Activated T-cell treated with anti-CD3 and anti-CD28 coated beads, Interleukin-2, amount 50 U/mL, for 1 hour (primary cell): ENCODE measurements at regions not wholly inside any gene's neighbourhood (a gene's known extent, or its start where the extent isn't known, plus 50 kb on each side); places are given as distances from the start of the nearest gene placed in this dataset.

Source experiments
- DNase-seq: peaks from one replicate; pipeline ENCODE4 v3.0.0-alpha.2; 2020

DNA sequence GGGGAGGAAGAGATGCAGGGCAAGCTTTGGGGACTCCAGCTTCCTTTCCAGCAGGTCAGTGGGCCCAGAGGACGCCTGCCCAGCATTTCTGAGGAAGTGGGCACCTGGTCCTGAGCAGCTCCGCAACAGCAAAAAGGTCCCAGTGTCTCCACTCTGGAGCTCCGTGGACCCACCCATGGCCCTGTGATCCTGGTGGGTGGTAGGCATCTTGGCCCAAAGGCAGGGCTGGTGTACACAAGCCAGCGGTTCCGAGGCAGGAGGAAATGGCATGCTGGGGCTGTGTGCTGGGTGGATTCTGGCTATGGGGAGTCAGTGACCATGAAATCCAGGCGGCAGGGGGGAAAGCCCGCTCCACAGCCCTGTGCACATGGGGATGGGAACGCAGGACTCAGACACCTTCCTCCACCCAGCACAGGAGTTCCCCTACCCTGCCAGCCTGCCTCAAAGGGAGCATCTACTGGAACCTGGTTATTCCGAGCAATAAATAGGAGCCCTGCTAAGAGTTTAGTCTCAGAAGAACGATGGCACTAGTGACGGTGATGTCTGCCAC lies 206.0 kb downstream of the GLI2 start:
- DNase-seq, result no peak

- no peak for DNase-seq
Measured at GRCh38 chr2:120942658-120943057, 207.0 kb downstream of the GLI2 start.

DNA sequence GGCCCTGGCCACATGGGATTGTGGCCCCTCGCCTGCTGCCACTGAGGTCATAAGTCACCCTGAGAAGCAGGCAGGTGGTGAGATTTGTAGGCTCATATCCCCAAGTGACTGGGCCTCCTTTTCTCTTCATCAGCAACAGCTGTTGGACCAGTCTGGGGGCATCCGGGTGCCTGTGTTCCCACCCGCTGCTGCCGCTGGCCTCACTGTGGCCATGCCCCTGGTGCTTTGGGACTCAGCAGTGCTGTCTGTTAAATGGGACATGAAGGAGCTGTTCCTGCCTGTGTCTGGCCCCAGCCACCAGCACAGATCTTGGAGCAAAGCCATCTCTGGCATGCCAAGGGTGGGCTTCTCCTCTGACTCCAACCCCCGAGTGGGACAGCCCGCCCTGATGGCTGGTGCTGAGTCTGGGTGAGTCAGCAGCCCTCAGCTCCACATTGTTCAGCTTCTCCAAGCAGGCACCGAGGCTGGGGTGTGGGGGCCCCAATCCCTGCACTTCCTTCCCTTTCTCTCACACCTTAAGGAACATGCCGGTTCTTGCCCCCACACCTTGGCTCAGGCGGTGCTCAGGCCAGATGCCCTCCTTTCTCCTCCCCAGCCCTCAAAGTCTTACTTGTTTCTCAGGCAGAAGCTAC lies 207.9 kb downstream of the GLI2 start:
- DNase-seq, result no peak

- no peak for DNase-seq
Measured at GRCh38 chr2:120944575-120944974, 208.9 kb downstream of the GLI2 start.

GRCh38 chr2:120945091-120945490 lies 209.4 kb downstream of the GLI2 start:
- no peak for DNase-seq

- no peak for DNase-seq
Measured at GRCh38 chr2:120945832-120946499, 210.3 kb downstream of the GLI2 start.

DNA sequence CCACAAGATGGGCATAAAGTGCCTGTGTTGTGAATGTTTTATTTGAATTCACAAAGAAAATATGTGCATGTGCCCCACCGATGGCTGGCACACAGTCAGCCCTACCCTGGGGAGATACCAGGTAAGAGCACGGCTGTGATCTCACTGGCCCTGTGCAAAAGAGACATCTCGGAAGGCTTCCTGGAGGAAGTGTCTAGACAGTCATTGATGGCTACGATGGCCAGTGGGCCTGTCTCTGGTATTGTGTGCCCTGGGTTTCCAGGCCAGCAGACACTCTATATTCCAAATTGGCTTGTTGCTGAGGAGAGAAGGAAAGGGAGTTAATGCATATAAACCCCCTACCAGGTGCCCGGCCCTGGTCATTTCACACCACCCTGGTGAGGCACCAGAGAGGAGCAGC lies 211.7 kb downstream of the GLI2 start:
- DNase-seq, result no peak

- no peak for DNase-seq
Measured at GRCh38 chr2:120947982-120948661, 212.5 kb downstream of the GLI2 start.

GRCh38 chr2:120948662-120949011 lies 213.0 kb downstream of the GLI2 start:
- DNase-seq, result no peak

DNA sequence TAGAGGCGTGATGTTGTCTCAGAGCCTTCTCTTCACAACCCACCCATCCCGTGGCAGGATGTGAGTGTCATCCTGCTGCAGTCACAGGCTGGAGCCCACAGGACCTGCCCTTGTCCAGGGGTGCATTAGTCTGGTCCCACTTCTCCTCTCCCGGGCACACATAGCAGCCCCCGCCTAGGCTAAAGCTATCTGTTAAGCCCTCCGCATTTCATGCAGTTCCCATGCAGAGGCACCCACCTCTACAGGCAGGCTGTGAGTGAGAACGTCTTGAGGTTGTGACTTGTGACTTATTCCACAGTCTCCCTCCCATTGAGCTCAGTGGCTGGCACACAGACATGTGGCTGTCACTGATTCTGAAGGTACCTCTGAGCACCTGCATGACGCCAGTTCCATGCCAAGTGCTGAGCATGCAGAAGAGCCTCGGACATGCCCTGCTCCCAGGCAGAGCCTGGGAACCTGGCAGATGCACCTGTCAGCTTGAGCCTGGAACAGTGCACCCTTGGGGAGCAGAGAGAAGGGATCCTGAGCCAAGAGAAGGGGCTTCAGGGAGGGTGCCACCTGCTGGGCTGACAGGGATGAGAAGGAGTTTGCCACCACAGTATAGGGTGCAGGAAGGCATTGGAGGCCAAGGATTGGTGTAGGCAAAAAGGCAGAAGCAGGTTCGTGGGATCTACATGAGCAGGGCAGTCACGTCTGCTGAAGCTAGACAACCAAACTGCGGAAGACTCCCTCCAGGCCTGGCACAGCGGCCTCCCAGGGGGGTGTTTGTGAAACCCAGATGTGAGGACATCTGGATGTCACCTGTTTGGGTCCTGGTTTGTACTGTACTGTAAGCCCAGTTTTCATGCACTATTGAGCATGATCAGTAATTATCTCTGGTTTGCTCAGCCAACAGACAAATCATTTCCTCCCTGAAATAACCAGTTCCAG lies 213.6 kb downstream of the GLI2 start:
- no peak for DNase-seq

- no peak for DNase-seq
Measured at GRCh38 chr2:120949957-120950590, 214.4 kb downstream of the GLI2 start.

- no peak for DNase-seq
Measured at GRCh38 chr2:120951693-120952092, 216.0 kb downstream of the GLI2 start.

DNA sequence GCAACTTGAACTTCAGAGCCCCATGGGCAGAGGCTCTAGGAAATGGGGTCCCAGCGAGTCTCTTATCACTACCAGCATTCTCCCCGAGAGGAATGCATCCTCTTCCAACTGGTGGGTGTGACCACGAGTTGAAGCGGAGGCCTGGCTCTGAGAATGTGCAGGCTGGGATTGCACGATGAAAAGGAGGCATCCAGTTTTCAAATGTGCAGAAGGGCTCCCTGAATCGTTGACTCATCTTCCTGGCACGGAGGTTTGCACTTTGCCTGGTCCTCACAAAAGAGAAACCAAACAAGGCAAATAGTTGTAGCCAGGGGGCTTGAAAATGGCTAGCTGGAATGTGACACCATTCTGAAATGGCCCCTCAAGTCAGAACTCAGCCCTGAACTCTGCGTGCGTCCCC lies 216.7 kb downstream of the GLI2 start:
- no peak for DNase-seq

DNA sequence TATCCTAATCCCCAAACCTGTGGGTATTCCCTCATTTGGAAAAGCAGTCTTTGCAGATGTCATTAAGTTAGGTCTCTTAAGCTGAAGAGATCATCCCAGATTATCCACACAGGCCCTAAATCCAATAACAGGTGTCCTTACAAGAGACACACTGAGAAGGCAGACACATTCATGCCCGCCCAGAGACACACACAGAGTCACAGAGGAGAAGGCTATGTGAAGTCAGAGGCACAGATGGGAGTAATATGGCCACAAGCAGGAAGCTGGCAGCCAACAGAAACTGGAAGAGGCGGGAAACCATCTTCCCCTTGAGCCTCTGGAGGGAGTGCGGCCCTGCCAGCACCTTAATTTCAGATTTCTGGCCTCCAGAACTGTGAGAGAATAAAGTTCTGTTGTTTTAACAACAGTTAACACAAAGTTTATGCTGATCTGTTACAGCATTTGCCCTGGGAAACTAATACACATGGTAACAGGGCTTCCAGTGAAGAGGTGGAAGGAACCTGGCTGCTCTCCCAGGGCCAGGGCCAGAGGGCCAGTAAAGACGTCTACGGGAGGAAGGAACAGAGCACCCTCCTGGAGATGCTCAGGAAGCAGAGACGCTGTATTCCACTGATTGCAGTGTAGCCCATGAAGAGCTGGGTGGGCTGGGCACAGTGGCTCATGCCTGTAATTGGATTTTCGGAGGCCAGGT lies 217.5 kb downstream of the GLI2 start:
- no peak for DNase-seq

GRCh38 chr2:120953843-120954584 lies 218.3 kb downstream of the GLI2 start:
- no peak for DNase-seq

- no peak for DNase-seq
Measured at GRCh38 chr2:120954939-120955338, 219.3 kb downstream of the GLI2 start.

DNA sequence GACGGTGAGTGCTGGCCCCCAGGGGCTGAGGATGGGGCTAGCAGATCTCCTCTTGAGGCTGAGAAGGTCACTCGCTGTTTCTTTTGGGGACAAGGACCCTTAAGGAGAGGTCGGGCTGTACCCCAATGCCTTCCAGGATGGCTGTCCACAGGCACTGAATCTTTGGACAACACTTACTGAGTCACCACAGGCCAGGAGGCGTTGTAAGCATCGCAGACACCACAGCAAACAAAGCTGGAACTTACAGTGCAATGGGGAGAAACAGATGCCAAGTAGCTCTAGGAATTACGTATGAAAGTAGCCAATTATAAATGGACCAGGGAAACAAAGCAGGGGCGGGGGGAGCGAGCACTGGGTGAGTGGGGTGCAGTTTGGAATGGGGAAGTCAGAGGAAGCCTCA lies 219.8 kb downstream of the GLI2 start:
- no peak for DNase-seq

GRCh38 chr2:120956486-120957156 lies 221.0 kb downstream of the GLI2 start:
- DNase-seq, result no peak

DNA sequence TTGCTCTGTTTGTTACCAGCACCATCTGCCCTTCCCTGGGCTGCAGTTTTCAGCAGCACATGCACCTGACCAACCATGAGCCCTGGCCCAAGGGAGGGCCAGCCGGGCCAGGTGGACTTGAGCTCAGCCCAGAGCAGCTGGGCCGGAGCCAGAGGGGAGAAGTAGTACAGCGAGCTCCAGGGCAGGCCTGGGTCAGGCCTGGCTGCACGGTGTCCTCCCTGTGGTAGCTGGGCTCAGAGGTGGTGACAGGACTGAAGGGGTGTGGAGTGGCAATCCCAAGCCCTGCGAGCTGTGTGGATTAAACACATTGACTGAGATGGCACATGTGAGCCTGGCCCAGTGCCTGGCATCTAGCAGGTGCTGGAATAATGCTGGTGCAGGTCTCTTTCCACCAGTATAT lies 222.2 kb downstream of the GLI2 start:
- DNase-seq, result no peak

GRCh38 chr2:120958623-120959366 lies 223.1 kb downstream of the GLI2 start:
- no peak for DNase-seq
